GM21423 (cell line): ENCODE measurements at regions not wholly inside any gene's neighbourhood (a gene's known extent, or its start where the extent isn't known, plus 50 kb on each side); places are given as distances from the start of the nearest gene placed in this dataset.

Experiments
- ATAC-seq: cut with Tn5 transposase; IDR thresholded peaks from one replicate; pipeline ENCODE4 v1.9.1; 2021; ENCODE audit warnings: mild to moderate bottlenecking, moderate library complexity; ENCODE audit not compliant: unreplicated experiment

- no peak for ATAC-seq
Measured at GRCh38 chr5:103620851-103621547, 58.4 kb upstream of the NUDT12 start.

- ATAC-seq = no peak
Measured at GRCh38 chr5:103617913-103618312, 55.3 kb upstream of the NUDT12 start.

GRCh38 chr5:103617090-103617489 is 54.5 kb upstream of the NUDT12 start:
- no peak for ATAC-seq

- no peak for ATAC-seq
Measured at GRCh38 chr5:103612545-103612944, 50.0 kb upstream of the NUDT12 start.
